A673 (cell line): ENCODE measurements at regions not wholly inside any gene's neighbourhood (a gene's known extent, or its start where the extent isn't known, plus 50 kb on each side); places are given as distances from the start of the nearest gene placed in this dataset.

Experiments
- CTCF ChIP-seq: fragments of 300-800, 200-600 bp; sonication (generic); conservative IDR thresholded peaks from 2 replicates; pipeline ENCODE4 v1.5.1; 2017; ENCODE audit warnings: low read depth, mild to moderate bottlenecking, antibody characterized with exemption, low read length, moderate library complexity, mixed read lengths
- EZH2 ChIP-seq: fragments of 200-600 bp; sonication (generic); IDR thresholded peaks from 2 replicates; pipeline ENCODE4 v1.6.1; 2017; ENCODE audit warnings: borderline replicate concordance, low read depth, mild to moderate bottlenecking, mixed read lengths, antibody characterized with exemption, low read length; ENCODE audit not compliant: poor library complexity, severe bottlenecking

DNA sequence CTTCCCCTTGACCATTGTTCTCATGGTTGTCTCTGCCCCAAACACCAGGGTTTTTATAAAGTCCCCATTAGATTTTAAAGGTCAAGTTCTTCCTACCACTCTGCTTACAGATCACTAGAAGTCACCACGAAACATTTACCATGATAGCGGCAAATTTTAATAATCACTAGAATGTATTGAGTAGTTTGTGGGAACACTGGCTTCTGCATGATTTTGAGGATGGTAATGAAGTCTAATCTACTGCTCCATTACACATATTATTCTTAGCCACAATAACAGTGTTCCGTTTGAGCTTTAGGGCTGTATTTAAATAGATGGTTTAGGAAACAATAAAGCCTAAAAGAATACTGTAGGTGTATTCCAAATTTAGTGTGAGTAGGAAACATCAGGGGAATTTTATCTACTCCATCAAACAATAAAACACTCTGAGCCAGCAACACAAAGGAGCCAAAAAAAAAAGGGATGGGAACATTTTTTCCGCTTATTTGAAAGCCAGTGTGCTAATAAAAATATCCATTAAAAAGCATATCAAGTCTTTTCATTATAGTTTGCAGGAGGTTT lies 49.7 kb downstream of the KLF12 start:
- TF ChIP-seq CTCF (no peak), EZH2 (no peak)
